ENCODE measurements at regions not wholly inside any gene's neighbourhood (a gene's known extent, or its start where the extent isn't known, plus 50 kb on each side); places are given as distances from the start of the nearest gene placed in this dataset.

DNA sequence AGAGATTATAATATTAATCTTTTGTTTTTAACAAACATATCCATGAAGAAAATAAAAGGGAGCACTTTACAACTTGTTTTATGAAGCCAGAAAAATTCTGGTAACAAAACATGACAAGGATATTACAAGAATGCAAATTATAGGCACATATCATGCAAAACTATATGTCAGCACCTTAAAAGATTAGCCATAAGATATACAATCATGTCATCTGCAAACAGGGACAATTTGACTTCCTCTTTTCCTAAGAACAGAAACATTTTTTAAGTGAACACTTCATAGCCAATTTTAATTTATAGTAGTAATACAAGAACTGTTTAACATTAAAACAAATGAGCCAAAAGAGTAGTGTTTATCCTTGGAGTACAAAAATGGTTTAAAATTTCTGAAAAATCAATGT lies 916.5 kb upstream of the CNTN5 start:
- TF ChIP-seq, protein P1, sequence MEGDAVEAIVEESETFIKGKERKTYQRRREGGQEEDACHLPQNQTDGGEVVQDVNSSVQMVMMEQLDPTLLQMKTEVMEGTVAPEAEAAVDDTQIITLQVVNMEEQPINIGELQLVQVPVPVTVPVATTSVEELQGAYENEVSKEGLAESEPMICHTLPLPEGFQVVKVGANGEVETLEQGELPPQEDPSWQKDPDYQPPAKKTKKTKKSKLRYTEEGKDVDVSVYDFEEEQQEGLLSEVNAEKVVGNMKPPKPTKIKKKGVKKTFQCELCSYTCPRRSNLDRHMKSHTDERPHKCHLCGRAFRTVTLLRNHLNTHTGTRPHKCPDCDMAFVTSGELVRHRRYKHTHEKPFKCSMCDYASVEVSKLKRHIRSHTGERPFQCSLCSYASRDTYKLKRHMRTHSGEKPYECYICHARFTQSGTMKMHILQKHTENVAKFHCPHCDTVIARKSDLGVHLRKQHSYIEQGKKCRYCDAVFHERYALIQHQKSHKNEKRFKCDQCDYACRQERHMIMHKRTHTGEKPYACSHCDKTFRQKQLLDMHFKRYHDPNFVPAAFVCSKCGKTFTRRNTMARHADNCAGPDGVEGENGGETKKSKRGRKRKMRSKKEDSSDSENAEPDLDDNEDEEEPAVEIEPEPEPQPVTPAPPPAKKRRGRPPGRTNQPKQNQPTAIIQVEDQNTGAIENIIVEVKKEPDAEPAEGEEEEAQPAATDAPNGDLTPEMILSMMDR (IDR thresholded peaks at IDR 0.05; ENCODE audit: low read depth, low read length): no peak
- TF ChIP-seq EZH2phosphoT487 (IDR thresholded peaks at IDR 0.05; ENCODE audit: low read depth): no peak

All from OCI-LY3 (cell line).